H7 (cell line): ENCODE measurements at regions not wholly inside any gene's neighbourhood (a gene's known extent, or its start where the extent isn't known, plus 50 kb on each side); places are given as distances from the start of the nearest gene placed in this dataset.

Experiments
- DNase-seq: peaks from one replicate; pipeline ENCODE4 v3.0.0; 2012
- H3K27me3 ChIP-seq: 2 replicates; pipeline ENCODE4 v1.6.0; 2011; ENCODE audit warnings: mild to moderate bottlenecking, low read length; ENCODE audit not compliant: control insufficient read depth, insufficient read depth
- H3K36me3 ChIP-seq: replicated peaks from 2 replicates; pipeline ENCODE4 v1.5.1; 2011; ENCODE audit warnings: low read length; ENCODE audit not compliant: control insufficient read depth, insufficient read depth
- H3K4me3 ChIP-seq: 2 replicates; pipeline ENCODE4 v1.5.1; 2011; ENCODE audit warnings: low read depth, mild to moderate bottlenecking, control low read depth, low read length, moderate library complexity; ENCODE audit not compliant: insufficient read depth

- no peak overlapping the region for H3K4me3 ChIP-seq
- no peaks in the 10 kb centered on the region for H3K27me3 ChIP-seq
- no peaks in the 10 kb centered on the region for H3K36me3 ChIP-seq
- DNase-seq, result no peak
Observed at GRCh38 chrX:137646472-137646871, 80.5 kb downstream of the ZIC3 start.

GRCh38 chrX:137651647-137652046, 85.7 kb downstream of the ZIC3 start:
- H3K27me3 ChIP-seq, result no peaks in the 10 kb centered on the region
- no peak overlapping the region for H3K4me3 ChIP-seq
- DNase-seq, result peak; percentile 20
- no peaks in the 10 kb centered on the region for H3K36me3 ChIP-seq

GRCh38 chrX:137652086-137652485, 86.2 kb downstream of the ZIC3 start:
- H3K36me3 ChIP-seq, result no peaks in the 10 kb centered on the region
- H3K4me3 ChIP-seq, result no peak overlapping the region
- DNase-seq, result no peak
- no peaks in the 10 kb centered on the region for H3K27me3 ChIP-seq

GRCh38 chrX:137654481-137654880, 88.6 kb downstream of the ZIC3 start:
- H3K36me3 ChIP-seq, result no peaks in the 10 kb centered on the region
- H3K27me3 ChIP-seq, result no peaks in the 10 kb centered on the region
- H3K4me3 ChIP-seq, result no peak overlapping the region
- no peak for DNase-seq

GRCh38 chrX:137667776-137668175, 101.8 kb downstream of the ZIC3 start:
- Histone ChIP-seq H3K36me3 (no peaks in the 10 kb centered on the region), H3K4me3 (no peak overlapping the region), H3K27me3 (no peaks in the 10 kb centered on the region)
- DNase-seq, result no peak

- Histone ChIP-seq H3K4me3 (no peak overlapping the region), H3K27me3 (no peaks in the 10 kb centered on the region)
- DNase-seq, result peak; percentile 42
Observed at GRCh38 chrX:137684591-137684990, 118.7 kb downstream of the ZIC3 start.

GRCh38 chrX:137695417-137695816, 129.5 kb downstream of the ZIC3 start:
- Histone ChIP-seq H3K36me3 (no peaks in the 10 kb centered on the region), H3K27me3 (no peaks in the 10 kb centered on the region), H3K4me3 (no peak overlapping the region)
- peak; percentile 28 for DNase-seq

More at GRCh38 chrX:137684591-137684990, 118.7 kb downstream of the ZIC3 start:
- no peaks in the 10 kb centered on the region for H3K36me3 ChIP-seq

- no peak for DNase-seq
- H3K27me3 ChIP-seq, result no peaks in the 10 kb centered on the region
- H3K36me3 ChIP-seq, result no peaks in the 10 kb centered on the region
- H3K4me3 ChIP-seq, result no peak overlapping the region
Observed at GRCh38 chrX:137707348-137707747, 141.4 kb downstream of the ZIC3 start.

- Histone ChIP-seq H3K27me3 (no peaks in the 10 kb centered on the region), H3K36me3 (no peaks in the 10 kb centered on the region)
- peak; percentile 37 for DNase-seq
Observed at GRCh38 chrX:137742846-137743245, 176.9 kb downstream of the ZIC3 start.

GRCh38 chrX:137743414-137743813, 177.5 kb downstream of the ZIC3 start:
- DNase-seq, result no peak
- Histone ChIP-seq H3K4me3 (no peak overlapping the region), H3K27me3 (no peaks in the 10 kb centered on the region), H3K36me3 (no peaks in the 10 kb centered on the region)

More at GRCh38 chrX:137742846-137743245, 176.9 kb downstream of the ZIC3 start:
- H3K4me3 ChIP-seq, result no peak overlapping the region

GRCh38 chrX:137746289-137746688, 180.4 kb downstream of the ZIC3 start:
- H3K4me3 ChIP-seq, result no peak overlapping the region

GRCh38 chrX:137747244-137748043, 181.5 kb downstream of the ZIC3 start:
- Histone ChIP-seq H3K4me3 (no peak overlapping the region; the same call in 1 of the 2 replicates), H3K27me3 (no peaks in the 10 kb centered on the region), H3K36me3 (no peaks in the 10 kb centered on the region)
- DNase-seq, result peak; percentile 35

More at GRCh38 chrX:137746289-137746688, 180.4 kb downstream of the ZIC3 start:
- Histone ChIP-seq H3K27me3 (no peaks in the 10 kb centered on the region), H3K36me3 (no peaks in the 10 kb centered on the region)
- DNase-seq, result no peak

GRCh38 chrX:137748827-137749226, 182.9 kb downstream of the ZIC3 start:
- H3K4me3 ChIP-seq, result no peak overlapping the region
- no peaks in the 10 kb centered on the region for H3K27me3 ChIP-seq
- DNase-seq, result no peak
- H3K36me3 ChIP-seq, result no peaks in the 10 kb centered on the region

GRCh38 chrX:137749246-137749645, 183.3 kb downstream of the ZIC3 start:
- DNase-seq, result no peak
- H3K27me3 ChIP-seq, result no peaks in the 10 kb centered on the region
- H3K36me3 ChIP-seq, result no peaks in the 10 kb centered on the region
- H3K4me3 ChIP-seq, result no peak overlapping the region

- H3K36me3 ChIP-seq, result no peaks in the 10 kb centered on the region
- no peak for DNase-seq
- no peak overlapping the region for H3K4me3 ChIP-seq
- no peaks in the 10 kb centered on the region for H3K27me3 ChIP-seq
Observed at GRCh38 chrX:137771537-137771936, 205.6 kb downstream of the ZIC3 start.
